ENCODE measurements at regions not wholly inside any gene's neighbourhood (a gene's known extent, or its start where the extent isn't known, plus 50 kb on each side); places are given as distances from the start of the nearest gene placed in this dataset.
A peak's percentile ranks its signal among the peaks of the same experiment; 100 is the strongest.

DNA sequence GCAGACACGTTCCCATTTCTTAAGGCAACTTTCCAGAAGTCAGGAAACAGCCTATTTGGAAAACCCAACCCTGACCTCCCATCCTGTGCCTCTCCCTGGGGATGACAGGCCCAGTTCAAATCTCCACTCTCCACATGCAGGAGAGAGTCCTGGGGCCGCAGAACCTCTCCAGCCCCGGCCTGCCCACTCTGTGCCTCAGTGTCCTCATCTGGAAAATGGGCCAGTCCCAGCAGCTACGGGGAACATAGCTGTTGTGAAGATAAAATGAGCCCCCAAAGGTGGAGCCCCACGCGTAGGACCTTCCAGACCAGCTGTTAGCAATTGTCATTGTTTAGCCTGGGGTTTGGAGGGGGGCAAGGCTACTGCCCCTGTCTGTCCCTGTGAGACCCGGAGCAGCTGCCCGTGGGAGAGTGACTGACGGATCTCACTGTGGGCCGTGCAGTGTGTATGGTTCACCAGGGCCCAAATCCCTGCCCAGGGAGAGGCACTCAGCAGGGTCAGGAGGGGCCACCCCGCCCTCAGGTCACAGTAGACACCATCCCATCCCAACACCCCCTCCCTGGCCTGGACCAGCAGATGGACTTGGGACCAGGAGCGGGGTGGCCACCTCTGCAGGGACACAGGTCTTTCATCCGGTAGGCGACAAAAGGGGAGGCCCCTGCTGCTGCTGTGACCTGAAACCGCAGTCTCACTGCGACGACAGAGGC is 145.9 kb downstream of the CTTN start:
- TF ChIP-seq, protein P1, sequence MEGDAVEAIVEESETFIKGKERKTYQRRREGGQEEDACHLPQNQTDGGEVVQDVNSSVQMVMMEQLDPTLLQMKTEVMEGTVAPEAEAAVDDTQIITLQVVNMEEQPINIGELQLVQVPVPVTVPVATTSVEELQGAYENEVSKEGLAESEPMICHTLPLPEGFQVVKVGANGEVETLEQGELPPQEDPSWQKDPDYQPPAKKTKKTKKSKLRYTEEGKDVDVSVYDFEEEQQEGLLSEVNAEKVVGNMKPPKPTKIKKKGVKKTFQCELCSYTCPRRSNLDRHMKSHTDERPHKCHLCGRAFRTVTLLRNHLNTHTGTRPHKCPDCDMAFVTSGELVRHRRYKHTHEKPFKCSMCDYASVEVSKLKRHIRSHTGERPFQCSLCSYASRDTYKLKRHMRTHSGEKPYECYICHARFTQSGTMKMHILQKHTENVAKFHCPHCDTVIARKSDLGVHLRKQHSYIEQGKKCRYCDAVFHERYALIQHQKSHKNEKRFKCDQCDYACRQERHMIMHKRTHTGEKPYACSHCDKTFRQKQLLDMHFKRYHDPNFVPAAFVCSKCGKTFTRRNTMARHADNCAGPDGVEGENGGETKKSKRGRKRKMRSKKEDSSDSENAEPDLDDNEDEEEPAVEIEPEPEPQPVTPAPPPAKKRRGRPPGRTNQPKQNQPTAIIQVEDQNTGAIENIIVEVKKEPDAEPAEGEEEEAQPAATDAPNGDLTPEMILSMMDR (IDR thresholded peaks at IDR 0.05; ENCODE audit: poor library complexity, severe bottlenecking), result no peak
- no peak for DNase-seq (ENCODE audit: low spot score)
- Histone ChIP-seq H3K4me1 (ENCODE audit: insufficient read depth, poor library complexity, severe bottlenecking) (no peaks in the 10 kb centered on the region), H3K27ac (ENCODE audit: poor library complexity, severe bottlenecking) (no peak overlapping the region), H3K4me3 (ENCODE audit: severe bottlenecking) (no peak overlapping the region), H3K36me3 (ENCODE audit: low read depth) (no peaks in the 10 kb centered on the region), H3K9me3 (ENCODE audit: severe bottlenecking) (no peaks in the 10 kb centered on the region), H3K27me3 (ENCODE audit: insufficient read depth, poor library complexity, severe bottlenecking) (no peaks in the 10 kb centered on the region)
- ATAC-seq (ENCODE audit: low read depth), result no peak

DNA sequence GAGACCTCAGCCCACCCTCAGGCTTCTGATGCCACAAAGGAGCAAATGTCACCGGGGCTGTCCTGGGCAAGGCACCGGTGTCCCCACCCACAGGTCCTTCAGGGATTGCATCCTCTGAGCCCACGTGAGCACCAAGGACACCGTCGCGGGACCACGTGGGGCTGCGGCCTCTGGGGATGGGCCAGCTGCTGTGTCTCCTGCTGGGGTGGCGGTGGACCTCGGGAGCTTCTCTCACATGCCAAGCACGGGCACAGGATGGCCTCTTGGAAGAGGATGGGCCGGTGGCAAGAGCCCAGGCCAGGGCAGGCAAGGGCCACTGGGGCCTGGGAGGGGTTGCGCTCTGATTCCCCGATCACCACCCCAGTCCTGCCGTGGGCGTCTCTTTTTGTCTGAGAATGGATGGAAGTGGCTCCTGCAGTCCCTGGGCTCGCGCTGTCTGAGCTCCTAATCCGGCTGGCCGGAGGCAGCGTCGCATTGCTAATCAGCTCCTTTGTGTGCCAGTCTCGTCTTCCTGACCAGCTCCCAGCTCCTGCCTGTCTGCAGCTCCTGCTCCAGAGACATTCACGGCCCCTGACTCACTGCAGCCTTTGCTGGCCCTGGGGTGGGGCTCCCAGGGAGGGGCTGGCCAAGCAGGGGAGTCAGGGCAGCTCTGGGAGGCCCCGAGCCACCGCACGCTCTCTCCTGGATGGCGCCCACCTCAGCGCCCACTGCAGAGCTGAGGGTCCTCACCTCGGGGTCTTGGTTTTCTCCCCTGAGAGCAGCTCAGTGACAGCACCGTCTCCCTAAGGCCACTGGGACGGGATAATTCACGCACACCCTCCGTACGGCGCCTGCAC is 146.7 kb downstream of the CTTN start:
- Histone ChIP-seq H3K27ac (ENCODE audit: poor library complexity, severe bottlenecking) (no peak overlapping the region), H3K9me3 (ENCODE audit: severe bottlenecking) (no peaks in the 10 kb centered on the region), H3K4me1 (ENCODE audit: insufficient read depth, poor library complexity, severe bottlenecking) (no peaks in the 10 kb centered on the region), H3K36me3 (ENCODE audit: low read depth) (no peaks in the 10 kb centered on the region), H3K4me3 (ENCODE audit: severe bottlenecking) (no peak overlapping the region), H3K27me3 (ENCODE audit: insufficient read depth, poor library complexity, severe bottlenecking) (no peaks in the 10 kb centered on the region)
- DNase-seq (ENCODE audit: low spot score) (no peak), ATAC-seq (ENCODE audit: low read depth) (peak; percentile 28; the same call in 1 of the 3 replicates)
- TF ChIP-seq, protein P1 (IDR thresholded peaks at IDR 0.05; ENCODE audit: poor library complexity, severe bottlenecking), result no peak

DNA sequence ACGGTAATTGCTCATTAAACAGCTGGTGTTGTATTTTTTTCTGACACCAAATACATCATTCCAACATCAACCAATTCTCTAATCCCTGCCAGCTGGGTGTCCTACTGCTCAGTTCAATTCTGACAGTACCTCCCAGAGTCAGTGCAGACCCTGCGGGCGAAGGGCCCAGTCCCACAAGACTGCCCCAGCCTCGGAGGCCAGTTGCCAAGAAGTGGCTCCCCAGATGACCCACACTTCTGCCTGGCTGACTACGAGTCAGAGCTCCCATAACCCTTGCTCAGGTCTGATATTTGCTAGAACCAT is 147.2 kb downstream of the CTTN start:
- no peaks in the 10 kb centered on the region for H3K9me3 ChIP-seq (ENCODE audit: severe bottlenecking)
- DNase-seq (ENCODE audit: low spot score) (no peak), ATAC-seq (ENCODE audit: low read depth) (no peak)
- H3K27me3 ChIP-seq (ENCODE audit: insufficient read depth, poor library complexity, severe bottlenecking), result no peaks in the 10 kb centered on the region
- H3K4me1 ChIP-seq (ENCODE audit: insufficient read depth, poor library complexity, severe bottlenecking), result no peaks in the 10 kb centered on the region
- H3K27ac ChIP-seq (ENCODE audit: poor library complexity, severe bottlenecking), result no peak overlapping the region
- no peak overlapping the region for H3K4me3 ChIP-seq (ENCODE audit: severe bottlenecking)
- TF ChIP-seq, protein P1 (IDR thresholded peaks at IDR 0.05; ENCODE audit: poor library complexity, severe bottlenecking), result no peak
- no peaks in the 10 kb centered on the region for H3K36me3 ChIP-seq (ENCODE audit: low read depth)

DNA sequence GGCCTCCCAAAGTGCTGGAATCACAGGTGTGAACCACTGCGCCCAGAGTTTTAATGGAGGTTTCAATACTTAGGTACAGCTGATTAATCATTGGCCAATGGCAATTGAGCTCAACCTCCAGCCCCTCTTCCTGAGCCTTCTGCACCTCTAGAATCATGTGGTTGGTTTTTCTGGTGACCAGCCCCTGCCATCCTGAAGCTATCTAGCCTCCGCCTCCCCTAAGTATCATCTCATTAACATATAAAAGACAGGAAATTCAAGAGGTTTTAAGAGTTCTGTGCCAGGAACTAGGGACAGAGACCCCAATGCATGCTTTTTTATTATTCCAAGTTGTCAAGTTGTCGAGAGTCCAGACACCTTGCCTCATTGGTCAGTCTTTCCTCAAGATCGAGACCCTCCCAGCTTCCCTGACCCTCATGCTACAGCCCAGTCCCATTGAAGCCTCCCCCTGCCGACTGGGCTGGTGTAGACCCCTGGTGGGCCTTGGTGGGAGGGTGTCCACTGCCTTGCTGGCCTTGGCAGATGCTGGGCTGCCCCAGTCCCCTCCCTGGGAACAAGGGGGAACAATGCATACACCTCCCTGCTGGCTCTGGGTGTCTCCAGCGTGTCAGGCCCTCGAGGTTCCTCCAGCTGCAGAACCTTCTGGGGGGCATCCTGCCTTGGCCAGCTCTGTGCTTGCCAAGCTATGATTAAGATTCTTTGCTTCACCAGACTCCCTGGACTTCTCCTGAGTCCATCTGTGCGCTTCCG is 148.0 kb downstream of the CTTN start:
- H3K4me3 ChIP-seq (ENCODE audit: severe bottlenecking), result no peak overlapping the region
- no peaks in the 10 kb centered on the region for H3K36me3 ChIP-seq (ENCODE audit: low read depth)
- no peaks in the 10 kb centered on the region for H3K9me3 ChIP-seq (ENCODE audit: severe bottlenecking)
- H3K27ac ChIP-seq (ENCODE audit: poor library complexity, severe bottlenecking), result no peak overlapping the region
- TF ChIP-seq, protein P1 (IDR thresholded peaks at IDR 0.05; ENCODE audit: poor library complexity, severe bottlenecking), result no peak
- ATAC-seq (ENCODE audit: low read depth) (no peak), DNase-seq (ENCODE audit: low spot score) (no peak)
- no peaks in the 10 kb centered on the region for H3K27me3 ChIP-seq (ENCODE audit: insufficient read depth, poor library complexity, severe bottlenecking)
- no peaks in the 10 kb centered on the region for H3K4me1 ChIP-seq (ENCODE audit: insufficient read depth, poor library complexity, severe bottlenecking)

Measured in RWPE2 (cell line).